ENCODE measurements at regions not wholly inside any gene's neighbourhood (a gene's known extent, or its start where the extent isn't known, plus 50 kb on each side); places are given as distances from the start of the nearest gene placed in this dataset.
"Not testable (repeated sequence)": the region's sequence is repeated elsewhere in the genome, so short reads cannot be mapped to it uniquely, and the experiment has no call there.

- peaks cover 11% of the 10 kb centered on the region for H3K9me3 Mint-ChIP-seq
- no peak for DNase-seq (ENCODE audit: low spot score)
- H3K4me1 Mint-ChIP-seq (ENCODE audit: low read depth) = no peaks in the 10 kb centered on the region
- H3K36me3 Mint-ChIP-seq (ENCODE audit: low read depth) = no peaks in the 10 kb centered on the region
- H3K4me3 Mint-ChIP-seq = no peak overlapping the region
- intact Hi-C loops (cut with micrococcal nuclease) = no loop called here
- no peaks in the 10 kb centered on the region for H3K27me3 Mint-ChIP-seq (ENCODE audit: insufficient read depth)
- H3K27ac Mint-ChIP-seq = no peak overlapping the region
These were observed 268.1 kb upstream of the ISX start for GRCh38 chr22:34797826-34798225.

GRCh38 chr22:34798605-34799004 is 267.4 kb upstream of the ISX start:
- Mint-ChIP-seq H3K27me3 (ENCODE audit: insufficient read depth) (no peaks in the 10 kb centered on the region), H3K27ac (no peak overlapping the region), H3K9me3 (peaks cover 11% of the 10 kb centered on the region), H3K4me3 (no peak overlapping the region), H3K36me3 (ENCODE audit: low read depth) (no peaks in the 10 kb centered on the region), H3K4me1 (ENCODE audit: low read depth) (no peaks in the 10 kb centered on the region)
- intact Hi-C loops (cut with micrococcal nuclease) = no loop called here
- no peak for DNase-seq (ENCODE audit: low spot score)

GRCh38 chr22:34800260-34800980 is 265.5 kb upstream of the ISX start:
- peaks cover 5% of the 10 kb centered on the region for H3K9me3 Mint-ChIP-seq
- DNase-seq (ENCODE audit: low spot score) = no peak
- H3K36me3 Mint-ChIP-seq (ENCODE audit: low read depth) = no peaks in the 10 kb centered on the region
- no peak overlapping the region for H3K4me3 Mint-ChIP-seq
- H3K27me3 Mint-ChIP-seq (ENCODE audit: insufficient read depth) = no peaks in the 10 kb centered on the region
- H3K4me1 Mint-ChIP-seq (ENCODE audit: low read depth) = no peaks in the 10 kb centered on the region
- no peak overlapping the region for H3K27ac Mint-ChIP-seq
- intact Hi-C loops (cut with micrococcal nuclease) = no loop called here

- H3K27ac Mint-ChIP-seq = no peak overlapping the region
- DNase-seq (ENCODE audit: low spot score) = no peak
- no peaks in the 10 kb centered on the region for H3K36me3 Mint-ChIP-seq (ENCODE audit: low read depth)
- H3K27me3 Mint-ChIP-seq (ENCODE audit: insufficient read depth) = no peaks in the 10 kb centered on the region
- H3K9me3 Mint-ChIP-seq = peaks cover 5% of the 10 kb centered on the region
- intact Hi-C loops (cut with micrococcal nuclease) = no loop called here
- H3K4me1 Mint-ChIP-seq (ENCODE audit: low read depth) = no peaks in the 10 kb centered on the region
- H3K4me3 Mint-ChIP-seq = no peak overlapping the region
These were observed 264.7 kb upstream of the ISX start for GRCh38 chr22:34801221-34801620.

GRCh38 chr22:34804091-34804490 is 261.9 kb upstream of the ISX start:
- intact Hi-C loops (cut with micrococcal nuclease) = no loop called here
- H3K9me3 Mint-ChIP-seq = peaks cover 5% of the 10 kb centered on the region
- H3K36me3 Mint-ChIP-seq (ENCODE audit: low read depth) = no peaks in the 10 kb centered on the region
- H3K27ac Mint-ChIP-seq = no peak overlapping the region
- no peaks in the 10 kb centered on the region for H3K27me3 Mint-ChIP-seq (ENCODE audit: insufficient read depth)
- DNase-seq (ENCODE audit: low spot score) = no peak
- no peaks in the 10 kb centered on the region for H3K4me1 Mint-ChIP-seq (ENCODE audit: low read depth)
- no peak overlapping the region for H3K4me3 Mint-ChIP-seq

GRCh38 chr22:34804604-34805003 is 261.4 kb upstream of the ISX start:
- H3K36me3 Mint-ChIP-seq (ENCODE audit: low read depth) = no peaks in the 10 kb centered on the region
- DNase-seq (ENCODE audit: low spot score) = no peak
- intact Hi-C loops (cut with micrococcal nuclease) = no loop called here
- H3K9me3 Mint-ChIP-seq = peaks cover 6% of the 10 kb centered on the region
- H3K27me3 Mint-ChIP-seq (ENCODE audit: insufficient read depth) = no peaks in the 10 kb centered on the region
- no peak overlapping the region for H3K4me3 Mint-ChIP-seq
- no peaks in the 10 kb centered on the region for H3K4me1 Mint-ChIP-seq (ENCODE audit: low read depth)
- no peak overlapping the region for H3K27ac Mint-ChIP-seq

- intact Hi-C loops (cut with micrococcal nuclease) = no loop called here
- no peaks in the 10 kb centered on the region for H3K36me3 Mint-ChIP-seq (ENCODE audit: low read depth)
- H3K27ac Mint-ChIP-seq = no peak overlapping the region
- no peaks in the 10 kb centered on the region for H3K4me1 Mint-ChIP-seq (ENCODE audit: low read depth)
- H3K4me3 Mint-ChIP-seq = no peak overlapping the region
- peaks cover 5% of the 10 kb centered on the region for H3K9me3 Mint-ChIP-seq
- no peak for DNase-seq (ENCODE audit: low spot score)
- no peaks in the 10 kb centered on the region for H3K27me3 Mint-ChIP-seq (ENCODE audit: insufficient read depth)
These were observed 260.2 kb upstream of the ISX start for GRCh38 chr22:34805771-34806170.

GRCh38 chr22:34808618-34809017 is 257.3 kb upstream of the ISX start:
- Mint-ChIP-seq H3K36me3 (ENCODE audit: low read depth) (no peaks in the 10 kb centered on the region), H3K4me3 (no peak overlapping the region), H3K27me3 (ENCODE audit: insufficient read depth) (no peaks in the 10 kb centered on the region), H3K9me3 (peaks cover 5% of the 10 kb centered on the region), H3K27ac (no peak overlapping the region), H3K4me1 (ENCODE audit: low read depth) (no peaks in the 10 kb centered on the region)
- intact Hi-C loops (cut with micrococcal nuclease) = no loop called here
- no peak for DNase-seq (ENCODE audit: low spot score)

GRCh38 chr22:34812631-34813030 is 253.3 kb upstream of the ISX start:
- Mint-ChIP-seq H3K9me3 (peaks cover 18% of the 10 kb centered on the region), H3K27ac (no peak overlapping the region), H3K4me3 (no peak overlapping the region), H3K27me3 (ENCODE audit: insufficient read depth) (no peaks in the 10 kb centered on the region), H3K4me1 (ENCODE audit: low read depth) (no peaks in the 10 kb centered on the region), H3K36me3 (ENCODE audit: low read depth) (no peaks in the 10 kb centered on the region)
- no peak for DNase-seq (ENCODE audit: low spot score)
- intact Hi-C loops (cut with micrococcal nuclease) = no loop called here

GRCh38 chr22:34814260-34815025 is 251.5 kb upstream of the ISX start:
- H3K4me3 Mint-ChIP-seq = no peak overlapping the region
- no peaks in the 10 kb centered on the region for H3K36me3 Mint-ChIP-seq (ENCODE audit: low read depth)
- H3K27me3 Mint-ChIP-seq (ENCODE audit: insufficient read depth) = no peaks in the 10 kb centered on the region
- intact Hi-C loops (cut with micrococcal nuclease) = no loop called here
- H3K27ac Mint-ChIP-seq = no peak overlapping the region
- peaks cover 18% of the 10 kb centered on the region for H3K9me3 Mint-ChIP-seq
- H3K4me1 Mint-ChIP-seq (ENCODE audit: low read depth) = no peaks in the 10 kb centered on the region
- no peak for DNase-seq (ENCODE audit: low spot score)

GRCh38 chr22:34829485-34829884 is 236.5 kb upstream of the ISX start:
- intact Hi-C loops (cut with micrococcal nuclease) = no loop called here
- no peak overlapping the region for H3K4me3 Mint-ChIP-seq
- H3K27ac Mint-ChIP-seq = no peak overlapping the region
- H3K36me3 Mint-ChIP-seq (ENCODE audit: low read depth) = no peaks in the 10 kb centered on the region
- H3K9me3 Mint-ChIP-seq = peaks cover 5% of the 10 kb centered on the region
- H3K27me3 Mint-ChIP-seq (ENCODE audit: insufficient read depth) = no peaks in the 10 kb centered on the region
- H3K4me1 Mint-ChIP-seq (ENCODE audit: low read depth) = no peaks in the 10 kb centered on the region
- no peak for DNase-seq (ENCODE audit: low spot score)

- Mint-ChIP-seq H3K36me3 (ENCODE audit: low read depth) (no peaks in the 10 kb centered on the region), H3K27ac (no peak overlapping the region), H3K4me3 (no peak overlapping the region), H3K4me1 (ENCODE audit: low read depth) (no peaks in the 10 kb centered on the region), H3K9me3 (no peaks in the 10 kb centered on the region), H3K27me3 (ENCODE audit: insufficient read depth) (peaks cover 1% of the 10 kb centered on the region)
- intact Hi-C loops (cut with micrococcal nuclease) = no loop called here
- no peak for DNase-seq (ENCODE audit: low spot score)
These were observed 231.9 kb upstream of the ISX start for GRCh38 chr22:34834059-34834458.

GRCh38 chr22:34834541-34834940 is 231.4 kb upstream of the ISX start:
- H3K4me1 Mint-ChIP-seq (ENCODE audit: low read depth); H3K9me3 Mint-ChIP-seq; H3K27ac Mint-ChIP-seq; DNase-seq (ENCODE audit: low spot score); H3K27me3 Mint-ChIP-seq (ENCODE audit: insufficient read depth); H3K36me3 Mint-ChIP-seq (ENCODE audit: low read depth); intact Hi-C loops (cut with micrococcal nuclease); H3K4me3 Mint-ChIP-seq: not testable (repeated sequence)
